ENCODE measurements at regions not wholly inside any gene's neighbourhood (a gene's known extent, or its start where the extent isn't known, plus 50 kb on each side); places are given as distances from the start of the nearest gene placed in this dataset.

DNA sequence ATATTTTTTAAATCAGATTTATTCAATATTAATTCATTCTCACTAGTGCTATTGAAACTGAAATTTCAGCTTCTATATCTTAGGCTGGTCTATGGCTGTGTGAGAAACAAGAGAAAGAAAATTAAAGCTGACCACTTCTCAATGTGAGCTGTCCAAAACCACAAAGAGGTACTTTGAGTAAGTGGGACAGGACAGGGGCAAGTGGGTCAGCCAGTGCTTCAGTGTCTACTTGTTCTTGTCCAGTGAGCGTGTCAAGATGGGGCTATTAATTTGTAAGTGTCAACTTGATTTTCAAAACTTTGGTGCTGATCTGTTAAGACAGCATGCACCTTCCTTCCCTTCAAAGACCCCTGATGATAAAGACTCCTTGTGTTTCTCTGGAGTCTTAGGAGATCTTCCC lies 533.9 kb downstream of the PLPP3 start:
- DNase-seq (ENCODE audit: low read depth) = no peak
- TF ChIP-seq CTCF (IDR thresholded peaks at IDR 0.05; ENCODE audit: insufficient read depth, low read depth, low read length) = no peak
- H3K4me3 ChIP-seq (ENCODE audit: low read depth, low read length) = no peak overlapping the region

DNA sequence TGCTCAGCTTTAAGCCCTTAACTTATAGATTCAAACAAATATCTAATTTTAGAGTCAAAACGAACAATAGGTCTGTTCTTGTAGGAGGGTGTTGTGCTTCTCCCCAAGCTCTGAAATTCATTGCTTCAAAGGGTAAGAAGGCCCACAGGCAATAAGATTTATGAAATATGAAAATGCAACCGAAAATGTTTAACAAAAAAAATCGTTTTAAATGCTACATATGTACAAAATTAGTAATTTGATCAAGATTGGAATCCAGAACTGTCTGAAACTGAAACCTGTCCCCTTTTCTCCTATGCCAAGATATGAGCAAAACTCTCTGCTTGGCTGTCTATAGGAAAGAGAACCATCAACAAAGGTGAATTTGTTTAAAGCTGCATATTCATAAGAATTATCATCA lies 534.3 kb downstream of the PLPP3 start:
- TF ChIP-seq CTCF (IDR thresholded peaks at IDR 0.05; ENCODE audit: insufficient read depth, low read depth, low read length) = no peak
- DNase-seq (ENCODE audit: low read depth) = no peak
- H3K4me3 ChIP-seq (ENCODE audit: low read depth, low read length) = no peak overlapping the region

GRCh38 chr1:56036479-56036878 lies 542.9 kb downstream of the PLPP3 start:
- DNase-seq (ENCODE audit: low read depth) = no peak
- no peak overlapping the region for H3K4me3 ChIP-seq (ENCODE audit: low read depth, low read length)
- TF ChIP-seq CTCF (IDR thresholded peaks at IDR 0.05; ENCODE audit: insufficient read depth, low read depth, low read length) = no peak

- no peak for DNase-seq (ENCODE audit: low read depth)
- no peak for TF ChIP-seq CTCF (IDR thresholded peaks at IDR 0.05; ENCODE audit: insufficient read depth, low read depth, low read length)
- no peak overlapping the region for H3K4me3 ChIP-seq (ENCODE audit: low read depth, low read length)
These were observed 544.4 kb downstream of the PLPP3 start for GRCh38 chr1:56034847-56035481.

DNA sequence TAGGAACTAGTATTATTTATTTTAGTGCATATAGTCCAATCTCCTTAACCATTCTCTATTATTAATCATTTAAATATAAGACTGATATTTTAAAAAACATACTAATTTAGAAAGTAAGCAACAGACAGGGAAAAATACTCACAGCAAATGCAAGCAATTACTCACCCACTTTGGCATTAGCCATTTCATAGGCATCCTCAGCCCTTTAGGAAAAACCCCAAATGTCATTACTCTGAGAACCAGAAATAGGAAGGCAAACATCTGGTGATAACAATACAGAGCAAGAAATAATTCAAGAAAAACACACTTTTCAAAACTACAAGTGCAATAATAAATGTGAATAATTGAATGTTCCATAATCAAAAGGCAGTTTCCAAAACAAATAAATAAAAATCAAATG lies 545.1 kb downstream of the PLPP3 start:
- no peak overlapping the region for H3K4me3 ChIP-seq (ENCODE audit: low read depth, low read length)
- no peak for TF ChIP-seq CTCF (IDR thresholded peaks at IDR 0.05; ENCODE audit: insufficient read depth, low read depth, low read length)
- peak; percentile 12 for DNase-seq (ENCODE audit: low read depth)

GRCh38 chr1:56033321-56034037 lies 545.9 kb downstream of the PLPP3 start:
- no peak overlapping the region for H3K4me3 ChIP-seq (ENCODE audit: low read depth, low read length)
- TF ChIP-seq CTCF (IDR thresholded peaks at IDR 0.05; ENCODE audit: insufficient read depth, low read depth, low read length) = no peak
- no peak for DNase-seq (ENCODE audit: low read depth)
